GM23248 (cell line): ENCODE measurements at regions not wholly inside any gene's neighbourhood (a gene's known extent, or its start where the extent isn't known, plus 50 kb on each side); places are given as distances from the start of the nearest gene placed in this dataset.
A peak's percentile ranks its signal among the peaks of the same experiment; 100 is the strongest.

ENCODE experiments used
- DNase-seq: peaks from one replicate; pipeline ENCODE4 v3.0.0-alpha.2; 2015
- H2AFZ ChIP-seq: fragments of 200-600 bp; sonication (generic); 2 replicates; pipeline ENCODE4 v1.6.1; 2016; ENCODE audit warnings: antibody characterized with exemption
- H3F3A ChIP-seq: fragments of 200-600 bp; sonication (generic); 2 replicates; pipeline ENCODE4 v1.6.1; 2016; ENCODE audit warnings: mild to moderate bottlenecking, antibody characterized with exemption, mixed run types; ENCODE audit not compliant: insufficient read depth
- H3K27ac ChIP-seq: fragments of 200-600 bp; sonication (generic); 2 replicates; pipeline ENCODE4 v1.5.1; 2016; ENCODE audit warnings: mild to moderate bottlenecking
- H3K27me3 ChIP-seq: fragments of 200-600 bp; sonication (generic); replicated peaks from 2 replicates; pipeline ENCODE4 v1.6.1; 2016; ENCODE audit warnings: mild to moderate bottlenecking; ENCODE audit not compliant: insufficient read depth
- H3K36me3 ChIP-seq: fragments of 200-600 bp; sonication (generic); 2 replicates; pipeline ENCODE4 v1.6.1; 2016; ENCODE audit warnings: low read depth, mild to moderate bottlenecking
- H3K4me1 ChIP-seq: fragments of 200-600 bp; sonication (generic); 2 replicates; pipeline ENCODE4 v1.6.1; 2016; ENCODE audit warnings: mild to moderate bottlenecking; ENCODE audit not compliant: insufficient read depth
- H3K4me2 ChIP-seq: fragments of 200-600 bp; sonication (generic); one replicate; pipeline ENCODE4 v1.6.1; 2016; ENCODE audit warnings: mild to moderate bottlenecking; ENCODE audit not compliant: unreplicated experiment
- H3K4me3 ChIP-seq: fragments of 200-600 bp; sonication (generic); 2 replicates; pipeline ENCODE4 v1.5.1; 2016; ENCODE audit warnings: mild to moderate bottlenecking
- H3K79me2 ChIP-seq: fragments of 200-600 bp; sonication (generic); 2 replicates; pipeline ENCODE4 v1.6.1; 2016; ENCODE audit warnings: mild to moderate bottlenecking; ENCODE audit not compliant: insufficient read depth
- H3K9ac ChIP-seq: fragments of 200-600 bp; sonication (generic); 2 replicates; pipeline ENCODE4 v1.6.1; 2016; ENCODE audit warnings: mild to moderate bottlenecking
- H3K9me2 ChIP-seq: fragments of 200-600 bp; sonication (generic); 2 replicates; pipeline ENCODE4 v1.6.1; 2016; ENCODE audit warnings: mixed run types, mild to moderate bottlenecking, moderate library complexity; ENCODE audit not compliant: insufficient read depth
- H3K9me3 ChIP-seq: fragments of 200-600 bp; sonication (generic); one replicate; pipeline ENCODE4 v1.6.1; 2017; ENCODE audit warnings: low read depth
- H4K20me1 ChIP-seq: fragments of 200-600 bp; sonication (generic); 2 replicates; pipeline ENCODE4 v1.6.0; 2016; ENCODE audit not compliant: insufficient read depth
- EZH2 ChIP-seq: fragments of 200-600 bp; sonication (generic); IDR thresholded peaks from 2 replicates; pipeline ENCODE4 v1.6.1; 2018; ENCODE audit warnings: antibody characterized with exemption, mild to moderate bottlenecking; ENCODE audit not compliant: insufficient read depth, poor library complexity, severe bottlenecking
- EZH2phosphoT487 ChIP-seq: fragments of 200-600 bp; sonication (generic); IDR thresholded peaks from 2 replicates; pipeline ENCODE4 v1.6.1; 2018; ENCODE audit warnings: antibody characterized with exemption, moderate library complexity, mild to moderate bottlenecking, low read depth; ENCODE audit not compliant: insufficient read depth
- WGBS, 2 experiments: methylation state at CpG; one replicate each; pipeline ENCODE4 v1.1.6; 2015 to 2017; ENCODE audit warnings: low lambda C conversion rate in 2 of 2, low coverage in 1 of 2; ENCODE audit errors: missing lambda C conversion rate in 2 of 2; 5-methylcytosine and 5-hydroxymethylcytosine counted together
- in situ Hi-C: fragments of 300-500 bp; cut with MboI; formaldehyde crosslinking; loops from 2 replicates; pipeline ENCODE4 v1.15.0; 2020

DNA sequence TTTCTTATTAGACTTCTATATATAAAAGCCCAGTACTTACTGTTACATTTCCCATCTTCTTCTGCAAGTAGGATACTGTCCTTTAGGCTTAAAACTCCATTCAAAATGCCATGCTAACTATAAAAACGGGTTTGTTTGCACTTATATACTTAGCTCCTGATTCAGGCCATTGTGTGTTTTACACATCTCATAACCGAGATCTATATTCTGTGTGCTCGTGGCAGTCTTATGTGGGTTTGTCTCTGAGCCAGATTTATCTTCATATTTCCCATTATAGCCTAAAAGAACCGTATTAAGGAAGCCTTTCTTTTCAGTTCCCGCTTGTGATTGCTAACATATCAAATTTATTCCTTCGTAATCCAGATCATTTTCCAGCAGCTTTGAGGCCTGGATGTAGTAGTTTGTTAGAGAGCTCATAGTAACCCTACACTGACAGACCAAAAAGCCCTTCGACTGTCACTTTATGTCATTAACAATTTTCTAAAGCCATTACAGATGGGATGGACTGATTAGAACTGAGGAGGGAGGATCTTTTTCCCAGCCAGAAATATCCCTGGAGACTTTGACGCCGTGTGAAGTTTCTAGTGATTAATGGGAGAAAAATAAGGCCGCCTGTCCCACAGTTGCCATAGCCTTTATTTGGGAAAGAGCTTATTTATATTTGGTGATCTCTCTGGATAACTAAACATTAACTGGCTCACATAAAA is 508.5 kb downstream of the FOXG1 start:
- H3K9ac ChIP-seq: no peak overlapping the region
- no peak overlapping the region for H3K27ac ChIP-seq
- in situ Hi-C loops: no loop called here
- no peak overlapping the region for H3K4me3 ChIP-seq
- H3K27me3 ChIP-seq: no peaks in the 10 kb centered on the region
- no peaks in the 10 kb centered on the region for H3K9me2 ChIP-seq
- no peaks in the 10 kb centered on the region for H3F3A ChIP-seq
- no peak overlapping the region for H3K4me2 ChIP-seq
- WGBS, 2 experiments: 50 to 51% methylated on average over 10 of the region's 10 CpGs
- TF ChIP-seq EZH2phosphoT487: no peak
- no peak for TF ChIP-seq EZH2
- H3K9me3 ChIP-seq: no peaks in the 10 kb centered on the region
- 0 out of 2 replicates have a peak, but pooled peaks cover 6% of the 10 kb centered on the region for H3K4me1 ChIP-seq
- peak overlapping the region; percentile 58 for H2AFZ ChIP-seq
- no peaks in the 10 kb centered on the region for H4K20me1 ChIP-seq
- DNase-seq: no peak
- H3K79me2 ChIP-seq: no peaks in the 10 kb centered on the region
- no peaks in the 10 kb centered on the region for H3K36me3 ChIP-seq

DNA sequence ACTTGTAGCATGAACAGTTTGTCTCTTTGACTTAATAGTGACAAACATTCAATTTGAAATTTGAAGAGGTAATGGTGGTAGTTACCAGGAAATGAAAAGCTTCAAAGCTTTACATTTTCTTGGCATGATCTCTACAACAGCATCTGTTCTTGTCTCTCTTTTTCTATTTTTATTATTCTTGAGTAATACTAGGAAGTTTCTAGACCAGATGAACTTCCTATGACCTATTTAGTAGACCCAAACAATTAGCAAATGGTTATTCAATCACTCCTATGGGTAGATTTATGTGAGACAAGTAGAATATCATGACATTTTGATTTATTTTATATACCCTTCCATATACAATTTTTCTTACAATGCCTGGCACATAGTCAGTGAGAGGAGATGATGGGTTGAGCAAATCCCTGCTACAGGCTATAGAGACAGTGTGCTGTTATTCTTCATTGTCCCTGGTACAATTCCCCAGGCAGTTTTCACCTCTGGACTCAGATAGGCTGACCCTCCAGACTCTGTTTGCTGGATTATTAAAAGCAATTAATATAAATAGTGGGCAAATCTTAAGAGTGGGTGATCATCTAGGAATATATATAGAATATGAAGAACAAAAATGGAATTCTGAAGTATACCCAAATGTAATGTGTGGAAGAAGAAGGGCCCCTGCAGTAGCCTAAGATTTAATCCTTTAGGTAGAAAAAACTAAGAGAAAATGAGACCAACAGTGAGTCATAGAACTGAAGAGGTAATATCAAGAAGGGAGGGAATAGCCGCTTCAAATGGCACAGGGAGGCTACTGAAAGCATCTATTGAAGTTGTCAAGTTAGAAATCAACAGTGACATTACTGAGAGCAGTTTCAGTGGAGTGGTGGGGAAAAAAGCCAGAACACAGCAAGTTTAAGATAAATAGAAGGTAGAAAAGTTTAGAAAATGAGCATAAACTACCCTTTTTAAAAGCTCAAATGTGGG is 512.0 kb downstream of the FOXG1 start:
- Histone ChIP-seq H3K4me2 (no peak overlapping the region), H3K4me3 (no peak overlapping the region), H3K36me3 (no peaks in the 10 kb centered on the region), H3K4me1 (peaks cover 25% of the 10 kb centered on the region), H3K27me3 (no peaks in the 10 kb centered on the region), H3K9me3 (no peaks in the 10 kb centered on the region), H4K20me1 (no peaks in the 10 kb centered on the region), H3K27ac (no peak overlapping the region), H3K9ac (no peak overlapping the region), H3F3A (peaks cover 15% of the 10 kb centered on the region), H2AFZ (no peak overlapping the region), H3K9me2 (no peaks in the 10 kb centered on the region), H3K79me2 (no peaks in the 10 kb centered on the region)
- TF ChIP-seq EZH2: no peak
- TF ChIP-seq EZH2phosphoT487: no peak
- 78 to 82% methylated on average over 1 of the region's 1 CpG for WGBS, 2 experiments
- DNase-seq: no peak
- in situ Hi-C loops: no loop called here

- H3K9me3 ChIP-seq: no peaks in the 10 kb centered on the region
- H3K4me2 ChIP-seq: peak overlapping the region; percentile 64
- H3K4me3 ChIP-seq: peak overlapping the region; percentile 40
- no peaks in the 10 kb centered on the region for H3K9me2 ChIP-seq
- no peak for TF ChIP-seq EZH2
- DNase-seq: peak; percentile 63
- H3K36me3 ChIP-seq: no peaks in the 10 kb centered on the region
- H4K20me1 ChIP-seq: no peaks in the 10 kb centered on the region
- H3K27ac ChIP-seq: peak overlapping the region; percentile 39
- H3K27me3 ChIP-seq: no peaks in the 10 kb centered on the region
- in situ Hi-C loops: no loop called here
- H3K79me2 ChIP-seq: no peaks in the 10 kb centered on the region
- H3K9ac ChIP-seq: no peak overlapping the region
- H2AFZ ChIP-seq: peak overlapping the region; percentile 37
- 0% methylated on average over 1 of the region's 1 CpG for WGBS, 2 experiments
- H3K4me1 ChIP-seq: peaks cover 25% of the 10 kb centered on the region
- peaks cover 15% of the 10 kb centered on the region for H3F3A ChIP-seq
Measured at GRCh38 chr14:29282169-29282568, 515.6 kb downstream of the FOXG1 start.

GRCh38 chr14:29290441-29290840 is 523.9 kb downstream of the FOXG1 start:
- in situ Hi-C loops: no loop called here
- Histone ChIP-seq H4K20me1 (no peaks in the 10 kb centered on the region), H3K4me2 (no peak overlapping the region), H3K4me1 (no peaks in the 10 kb centered on the region), H2AFZ (no peak overlapping the region), H3K27ac (no peak overlapping the region), H3K79me2 (no peaks in the 10 kb centered on the region), H3K4me3 (no peak overlapping the region), H3K27me3 (no peaks in the 10 kb centered on the region), H3K9me3 (no peaks in the 10 kb centered on the region), H3K9ac (no peak overlapping the region), H3K36me3 (no peaks in the 10 kb centered on the region), H3F3A (no peaks in the 10 kb centered on the region), H3K9me2 (no peaks in the 10 kb centered on the region)
- WGBS, 2 experiments: 45 to 49% methylated on average over 2 of the region's 2 CpGs
- DNase-seq: no peak
- TF ChIP-seq EZH2phosphoT487 (no peak), EZH2 (no peak)
